GM13976 (cell line): ENCODE measurements at regions not wholly inside any gene's neighbourhood (a gene's known extent, or its start where the extent isn't known, plus 50 kb on each side); places are given as distances from the start of the nearest gene placed in this dataset.

Experiments
- DNase-seq: peaks from one replicate; pipeline ENCODE4 v3.0.0; 2012; ENCODE audit warnings: low spot score
- CTCF ChIP-seq: IDR thresholded peaks from 2 replicates; pipeline ENCODE4 v1.5.1; 2012; ENCODE audit warnings: borderline replicate concordance, mild to moderate bottlenecking; ENCODE audit not compliant: insufficient read depth; ENCODE audit errors: extremely low read depth, missing control alignments, control extremely low read depth
- in situ Hi-C: fragments of 300-500 bp; cut with MboI; formaldehyde crosslinking; loops from one replicate; pipeline ENCODE4 v1.12.0; 2022; ENCODE audit warnings: low sequenced_read_pairs, mixed read lengths, inconsistent platforms; ENCODE audit not compliant: unreplicated experiment

- no peak for DNase-seq
- in situ Hi-C loops: no loop called here
- TF ChIP-seq CTCF: no peak
Observed at GRCh38 chr22:48316257-48317250, 1511.1 kb downstream of the BRD1 start.

GRCh38 chr22:48315439-48316256, 1512.0 kb downstream of the BRD1 start:
- DNase-seq: no peak
- in situ Hi-C loops: no loop called here
- no peak for TF ChIP-seq CTCF

- in situ Hi-C loops: no loop called here
- no peak for DNase-seq
- no peak for TF ChIP-seq CTCF
Observed at GRCh38 chr22:48314073-48314472, 1513.6 kb downstream of the BRD1 start.

- TF ChIP-seq CTCF: no peak
- in situ Hi-C loops: no loop called here
- DNase-seq: no peak
Observed at GRCh38 chr22:48313175-48313830, 1514.4 kb downstream of the BRD1 start.

- TF ChIP-seq CTCF: no peak
- in situ Hi-C loops: no loop called here
- DNase-seq: no peak
Observed at GRCh38 chr22:48310740-48311139, 1516.9 kb downstream of the BRD1 start.

- in situ Hi-C loops: no loop called here
- TF ChIP-seq CTCF: no peak
- DNase-seq: no peak
Observed at GRCh38 chr22:48310289-48310688, 1517.4 kb downstream of the BRD1 start.
